Vagina (tissue), 2 donors: ENCODE measurements at regions not wholly inside any gene's neighbourhood (a gene's known extent, or its start where the extent isn't known, plus 50 kb on each side); places are given as distances from the start of the nearest gene placed in this dataset.

Experiments used
- DNase-seq, 2 donors: peaks; one replicate each; pipeline ENCODE4 v3.0.0-alpha.2; 2017; ENCODE audit errors: extremely low spot score in 2 of 2
- H3K27ac ChIP-seq: fragments of 200-600 bp; sonication (generic); one replicate; pipeline ENCODE4 v1.5.1; 2019
- H3K27me3 ChIP-seq: fragments of 200-600 bp; sonication (generic); one replicate; pipeline ENCODE4 v1.5.1; 2019
- H3K36me3 ChIP-seq, 2 donors: fragments of 200-600 bp; sonication (generic); one replicate each; pipeline ENCODE4 v1.5.1; 2017 to 2019
- H3K4me1 ChIP-seq: fragments of 200-600 bp; sonication (generic); one replicate; pipeline ENCODE4 v1.5.1; 2019
- H3K4me3 ChIP-seq, 2 donors: fragments of 200-600 bp; sonication (generic); 1 replicate in 1 of 2; 2 replicates in 1 of 2; pipeline ENCODE4 v1.5.1; 2016 to 2019
- H3K9me3 ChIP-seq: fragments of 200-600 bp; sonication (generic); one replicate; pipeline ENCODE4 v1.5.1; 2019
- CTCF ChIP-seq, 3 experiments: fragments of 450-650 bp in 2 of 3; fragments of 200-600 bp in 1 of 3; sonication (generic) in 1 of 3; IDR thresholded peaks; one replicate each; pipeline ENCODE4 v1.5.1; 2017 to 2019; ENCODE audit warnings: antibody characterized with exemption in 3 of 3, mild to moderate bottlenecking in 2 of 3, moderate library complexity in 2 of 3
- POLR2A ChIP-seq, 2 donors: fragments of 450-650 bp; IDR thresholded peaks; one replicate each; pipeline ENCODE4 v1.6.1; 2017; ENCODE audit warnings: antibody characterized with exemption in 2 of 2, mild to moderate bottlenecking in 2 of 2, moderate library complexity in 2 of 2
- POLR2AphosphoS5 ChIP-seq, 2 donors: sonication (generic); formaldehyde crosslinking; IDR thresholded peaks; one replicate each; pipeline ENCODE4 v1.9.0; 2017; ENCODE audit warnings: antibody characterized with exemption in 2 of 2, mild to moderate bottlenecking in 2 of 2, low read depth in 1 of 2; ENCODE audit not compliant: insufficient read depth in 1 of 2
- intact Hi-C: fragments of 100-400 bp; cut with DNase I; formaldehyde crosslinking; loops from one replicate; pipeline ENCODE4 v1.15.1; 2023

- Histone ChIP-seq H3K9me3 (no peaks in the 10 kb centered on the region), H3K4me1 (no peaks in the 10 kb centered on the region), H3K27ac (no peak overlapping the region), H3K4me3 (no peak overlapping the region), H3K36me3 (no peaks in the 10 kb centered on the region), H3K27me3 (no peaks in the 10 kb centered on the region)
- intact Hi-C loops = no loop called here
- DNase-seq = no peak
- TF ChIP-seq POLR2AphosphoS5 (IDR thresholded peaks at IDR 0.05; ENCODE audit: insufficient read depth in 1 of 2, low read depth in 1 of 2) (no peak), POLR2A (IDR thresholded peaks at IDR 0.05) (no peak), CTCF (IDR thresholded peaks at IDR 0.05) (no peak)
Observed at GRCh38 chr5:147062427-147062826, 172.4 kb upstream of the STK32A start.

GRCh38 chr5:147063943-147064342, 170.9 kb upstream of the STK32A start:
- H3K4me3 ChIP-seq = no peak overlapping the region
- H3K27ac ChIP-seq = no peak overlapping the region
- intact Hi-C loops = no loop called here
- no peaks in the 10 kb centered on the region for H3K9me3 ChIP-seq
- no peaks in the 10 kb centered on the region for H3K36me3 ChIP-seq
- H3K4me1 ChIP-seq = no peaks in the 10 kb centered on the region
- TF ChIP-seq POLR2AphosphoS5 (IDR thresholded peaks at IDR 0.05; ENCODE audit: insufficient read depth in 1 of 2, low read depth in 1 of 2) (no peak), CTCF (IDR thresholded peaks at IDR 0.05) (no peak), POLR2A (IDR thresholded peaks at IDR 0.05) (no peak)
- DNase-seq = no peak
- H3K27me3 ChIP-seq = no peaks in the 10 kb centered on the region

- Histone ChIP-seq H3K27me3 (no peaks in the 10 kb centered on the region), H3K36me3 (no peaks in the 10 kb centered on the region), H3K4me3 (no peak overlapping the region), H3K4me1 (no peaks in the 10 kb centered on the region), H3K9me3 (no peaks in the 10 kb centered on the region), H3K27ac (no peak overlapping the region)
- TF ChIP-seq POLR2AphosphoS5 (IDR thresholded peaks at IDR 0.05; ENCODE audit: insufficient read depth in 1 of 2, low read depth in 1 of 2) (no peak), POLR2A (IDR thresholded peaks at IDR 0.05) (no peak), CTCF (IDR thresholded peaks at IDR 0.05) (no peak)
- DNase-seq = no peak
- intact Hi-C loops = no loop called here
Observed at GRCh38 chr5:147065071-147065470, 169.8 kb upstream of the STK32A start.

GRCh38 chr5:147068998-147069397, 165.8 kb upstream of the STK32A start:
- H3K36me3 ChIP-seq = no peaks in the 10 kb centered on the region
- no peak overlapping the region for H3K4me3 ChIP-seq
- H3K4me1 ChIP-seq = no peaks in the 10 kb centered on the region
- no peaks in the 10 kb centered on the region for H3K9me3 ChIP-seq
- intact Hi-C loops = no loop called here
- H3K27ac ChIP-seq = no peak overlapping the region
- TF ChIP-seq CTCF (IDR thresholded peaks at IDR 0.05) (no peak), POLR2A (IDR thresholded peaks at IDR 0.05) (no peak), POLR2AphosphoS5 (IDR thresholded peaks at IDR 0.05; ENCODE audit: insufficient read depth in 1 of 2, low read depth in 1 of 2) (no peak)
- DNase-seq = no peak
- H3K27me3 ChIP-seq = no peaks in the 10 kb centered on the region

- intact Hi-C loops = no loop called here
- Histone ChIP-seq H3K4me1 (no peaks in the 10 kb centered on the region), H3K27ac (no peak overlapping the region), H3K27me3 (no peaks in the 10 kb centered on the region), H3K4me3 (no peak overlapping the region), H3K36me3 (no peaks in the 10 kb centered on the region), H3K9me3 (no peaks in the 10 kb centered on the region)
- no peak for DNase-seq
- no peak for TF ChIP-seq POLR2AphosphoS5 (IDR thresholded peaks at IDR 0.05; ENCODE audit: insufficient read depth in 1 of 2, low read depth in 1 of 2)
Observed at GRCh38 chr5:147072622-147073021, 162.2 kb upstream of the STK32A start.

GRCh38 chr5:147073098-147073497, 161.7 kb upstream of the STK32A start:
- Histone ChIP-seq H3K36me3 (no peaks in the 10 kb centered on the region), H3K9me3 (no peaks in the 10 kb centered on the region), H3K27me3 (no peaks in the 10 kb centered on the region), H3K4me3 (no peak overlapping the region), H3K27ac (no peak overlapping the region), H3K4me1 (no peaks in the 10 kb centered on the region)
- no peak for DNase-seq
- TF ChIP-seq POLR2A (IDR thresholded peaks at IDR 0.05) (no peak), CTCF (IDR thresholded peaks at IDR 0.05) (no peak), POLR2AphosphoS5 (IDR thresholded peaks at IDR 0.05; ENCODE audit: insufficient read depth in 1 of 2, low read depth in 1 of 2) (no peak)
- intact Hi-C loops = no loop called here
